HG03196 (cell line): ENCODE measurements at regions not wholly inside any gene's neighbourhood (a gene's known extent, or its start where the extent isn't known, plus 50 kb on each side); places are given as distances from the start of the nearest gene placed in this dataset.

Experiments
- ATAC-seq: cut with Tn5 transposase; IDR thresholded peaks from one replicate; pipeline ENCODE4 v1.9.1; 2021; ENCODE audit not compliant: unreplicated experiment

DNA sequence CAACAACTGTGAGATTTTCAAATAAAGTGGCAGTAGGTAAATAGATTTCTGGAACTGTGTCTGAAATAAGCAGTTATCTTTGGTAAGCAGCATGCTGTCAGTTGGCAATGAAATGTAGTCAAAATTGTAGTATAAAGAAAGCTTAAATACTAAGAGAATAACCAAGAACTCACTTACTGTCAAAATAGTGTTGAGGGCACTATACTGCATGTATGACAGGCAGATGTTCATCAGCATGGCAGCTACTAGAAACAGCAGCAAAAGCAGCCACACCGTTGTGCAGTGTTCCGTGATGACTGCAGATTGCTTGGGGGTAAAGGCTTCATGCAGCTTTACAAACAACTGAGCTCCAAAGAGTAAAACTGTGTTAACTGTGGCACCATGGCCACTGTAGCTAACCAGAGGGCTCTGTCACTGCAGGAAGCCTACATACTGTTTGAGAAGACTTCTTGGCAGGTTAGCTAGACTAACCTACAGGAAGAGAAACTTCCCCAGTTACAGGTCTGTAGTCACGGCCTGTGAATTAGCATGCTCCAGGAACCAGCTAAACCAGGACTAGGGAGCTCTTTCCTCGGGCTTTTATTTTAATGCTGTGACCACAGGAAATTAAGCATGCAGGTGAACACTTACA is 459.7 kb downstream of the TBL1XR1 start:
- no peak for ATAC-seq

DNA sequence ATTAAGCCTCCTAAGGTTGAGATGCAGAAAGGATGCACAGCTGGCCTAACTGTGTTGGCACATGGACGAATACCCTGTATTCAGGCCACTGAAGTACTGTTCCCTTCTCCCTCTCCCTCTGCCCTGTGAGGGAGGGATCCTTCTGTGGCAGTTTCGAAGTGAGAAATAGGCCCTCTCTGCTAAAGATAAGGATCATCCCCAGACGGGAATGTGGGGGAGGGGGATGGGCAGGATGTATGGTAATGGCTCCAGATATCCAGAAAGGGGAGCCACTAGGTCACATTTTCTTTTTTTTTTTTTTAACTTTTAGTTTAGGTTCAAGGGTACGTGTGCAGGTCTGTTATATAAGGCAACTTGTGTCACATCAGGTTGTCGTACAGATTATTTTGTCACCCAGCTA is 463.1 kb downstream of the TBL1XR1 start:
- no peak for ATAC-seq

DNA sequence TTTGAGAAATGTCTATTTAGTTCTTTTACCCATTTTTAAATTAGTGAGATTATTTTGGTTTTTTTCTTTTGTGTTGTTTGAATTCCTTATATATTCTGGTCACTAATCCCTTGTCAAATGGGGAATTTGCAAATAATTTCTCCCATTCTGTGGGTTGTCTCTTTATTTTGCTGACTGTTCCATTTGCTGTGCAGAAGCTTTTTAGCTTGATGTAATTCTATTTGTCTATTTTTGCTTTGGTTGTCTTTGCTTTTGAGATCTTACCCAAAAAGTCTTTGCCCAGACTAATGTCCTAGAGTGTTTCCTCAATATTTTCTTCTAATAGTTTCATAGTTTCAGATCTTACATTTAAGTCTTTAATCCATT is 472.9 kb downstream of the TBL1XR1 start:
- no peak for ATAC-seq

DNA sequence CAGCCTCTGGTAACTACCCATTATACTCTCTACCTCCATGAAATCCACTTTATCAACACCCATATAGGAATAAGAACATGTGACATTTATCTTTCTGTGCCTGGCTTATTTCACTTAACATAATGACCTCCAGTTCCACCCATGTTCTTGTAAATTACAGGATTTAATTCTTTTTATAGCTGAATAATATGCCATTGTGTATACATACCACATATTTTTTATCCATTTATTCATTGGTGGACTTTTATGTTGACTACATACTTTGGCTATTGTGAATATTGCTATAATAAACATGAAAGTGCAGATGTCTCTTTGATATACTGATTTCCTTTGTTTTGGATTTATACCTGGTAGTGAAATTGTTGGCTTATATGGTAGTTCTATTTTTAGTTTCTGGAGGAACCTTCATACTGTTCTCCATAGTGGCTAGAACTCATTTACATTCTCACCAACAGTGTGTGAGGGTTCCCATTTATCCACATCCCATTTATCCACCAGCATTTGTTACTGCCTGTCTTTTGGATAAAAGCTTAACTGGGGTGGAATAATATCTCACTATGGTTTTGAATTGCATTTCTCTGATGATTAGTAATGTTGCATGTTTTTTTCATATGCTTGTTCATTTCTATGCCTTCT is 473.4 kb downstream of the TBL1XR1 start:
- no peak for ATAC-seq

DNA sequence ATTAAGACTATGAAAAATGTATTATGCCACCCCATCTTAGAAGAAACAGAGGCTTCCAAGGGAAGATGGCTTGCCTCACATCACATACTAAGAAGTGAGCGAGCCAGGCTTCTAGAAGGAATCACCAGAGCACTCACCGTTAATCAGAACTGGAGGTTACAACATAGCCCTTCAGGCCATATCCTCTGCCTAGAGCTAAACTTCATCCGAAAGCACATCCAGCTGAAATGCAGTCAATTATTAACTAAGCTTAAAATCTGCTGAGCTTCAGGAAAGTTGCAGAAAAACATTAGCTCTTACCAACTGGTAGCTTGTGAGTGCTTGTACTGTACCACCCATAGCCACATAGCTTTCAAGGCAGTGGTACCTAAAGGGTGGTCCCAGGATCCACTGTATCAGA is 483.2 kb downstream of the TBL1XR1 start:
- no peak for ATAC-seq

DNA sequence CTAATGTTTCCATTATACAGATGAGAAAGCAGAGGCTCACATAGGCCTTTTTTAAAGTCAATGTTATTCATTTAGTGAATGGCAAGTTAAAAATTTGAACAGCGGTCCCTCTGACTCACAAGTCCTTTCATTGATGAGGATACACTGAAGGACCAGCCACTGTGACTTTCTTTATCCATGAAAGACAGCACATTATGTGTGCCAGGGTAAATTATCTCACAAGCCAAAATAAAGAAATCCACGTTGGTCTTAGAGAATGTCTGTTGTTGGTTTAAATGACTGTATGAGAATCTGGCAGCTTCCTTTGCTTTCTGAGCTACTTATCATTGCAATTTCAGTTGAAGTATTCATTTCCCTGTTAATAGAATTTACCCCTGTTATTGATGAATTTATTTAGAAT is 485.1 kb downstream of the TBL1XR1 start:
- no peak for ATAC-seq

DNA sequence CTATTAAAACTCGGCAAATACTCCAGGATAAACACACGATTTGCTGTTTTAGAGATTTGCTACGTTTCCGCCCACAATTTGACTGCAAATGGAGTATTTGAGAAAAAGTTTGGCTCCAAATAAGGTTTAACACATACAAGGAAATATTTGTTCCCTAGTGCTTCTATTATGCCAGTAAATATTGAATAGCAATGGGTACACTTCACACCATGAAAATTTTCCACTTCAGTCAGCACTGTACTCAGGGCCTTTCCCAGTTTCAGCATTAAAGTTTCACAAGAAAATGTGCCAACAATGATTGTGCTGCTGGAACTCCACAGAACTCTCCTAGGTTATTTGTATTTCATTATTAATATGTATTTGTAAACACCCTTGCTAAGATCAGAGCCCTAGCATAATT is 498.0 kb downstream of the TBL1XR1 start:
- ATAC-seq: no peak

DNA sequence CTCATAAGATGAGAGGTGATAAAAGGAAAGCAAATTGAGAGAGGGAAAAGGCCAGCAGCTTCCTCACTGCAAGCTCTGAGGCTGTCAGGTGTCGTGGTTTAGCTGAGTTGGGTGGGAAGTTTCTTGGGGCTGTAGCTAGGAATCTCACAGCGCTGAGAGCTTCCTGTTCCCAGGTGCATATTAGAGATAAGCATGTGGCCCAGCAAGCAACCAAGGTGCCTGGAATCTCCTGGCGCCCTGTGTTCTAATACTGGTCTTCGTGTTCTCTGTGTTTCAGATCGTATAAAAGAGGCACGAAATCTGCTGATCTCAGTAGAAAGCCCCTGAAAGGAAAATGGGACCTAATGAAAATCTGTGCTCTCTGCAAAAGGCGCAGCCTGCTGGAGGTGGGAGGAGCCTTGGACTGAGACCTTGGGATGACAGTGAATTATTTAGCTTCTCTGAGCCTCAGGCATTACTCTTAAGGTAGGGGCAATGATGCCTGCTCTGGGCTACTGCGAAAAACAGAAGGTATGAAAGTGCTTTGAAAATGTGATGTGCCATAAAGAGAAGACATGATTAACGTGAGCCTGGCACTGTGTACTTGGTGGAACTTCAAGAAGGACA is 499.9 kb downstream of the TBL1XR1 start:
- ATAC-seq: no peak

DNA sequence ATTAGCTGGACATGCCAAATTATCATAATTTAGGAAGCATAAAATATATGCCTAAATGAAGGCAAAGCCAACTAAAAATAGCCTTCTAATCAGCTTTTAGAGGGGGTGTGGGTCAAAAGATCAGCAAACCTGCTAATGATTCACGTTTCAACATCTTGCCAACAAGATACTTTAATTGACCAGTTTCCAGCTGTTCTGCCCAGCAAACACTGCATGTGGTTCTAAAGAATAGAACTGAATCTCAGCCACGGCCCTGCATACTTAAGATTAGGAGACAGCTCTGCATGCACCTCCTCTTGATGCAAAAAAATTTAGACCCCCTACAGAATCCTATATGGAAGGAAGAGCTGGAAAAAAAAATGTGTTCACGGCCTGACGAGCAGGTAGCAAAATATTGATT is 500.5 kb downstream of the TBL1XR1 start:
- ATAC-seq: no peak

DNA sequence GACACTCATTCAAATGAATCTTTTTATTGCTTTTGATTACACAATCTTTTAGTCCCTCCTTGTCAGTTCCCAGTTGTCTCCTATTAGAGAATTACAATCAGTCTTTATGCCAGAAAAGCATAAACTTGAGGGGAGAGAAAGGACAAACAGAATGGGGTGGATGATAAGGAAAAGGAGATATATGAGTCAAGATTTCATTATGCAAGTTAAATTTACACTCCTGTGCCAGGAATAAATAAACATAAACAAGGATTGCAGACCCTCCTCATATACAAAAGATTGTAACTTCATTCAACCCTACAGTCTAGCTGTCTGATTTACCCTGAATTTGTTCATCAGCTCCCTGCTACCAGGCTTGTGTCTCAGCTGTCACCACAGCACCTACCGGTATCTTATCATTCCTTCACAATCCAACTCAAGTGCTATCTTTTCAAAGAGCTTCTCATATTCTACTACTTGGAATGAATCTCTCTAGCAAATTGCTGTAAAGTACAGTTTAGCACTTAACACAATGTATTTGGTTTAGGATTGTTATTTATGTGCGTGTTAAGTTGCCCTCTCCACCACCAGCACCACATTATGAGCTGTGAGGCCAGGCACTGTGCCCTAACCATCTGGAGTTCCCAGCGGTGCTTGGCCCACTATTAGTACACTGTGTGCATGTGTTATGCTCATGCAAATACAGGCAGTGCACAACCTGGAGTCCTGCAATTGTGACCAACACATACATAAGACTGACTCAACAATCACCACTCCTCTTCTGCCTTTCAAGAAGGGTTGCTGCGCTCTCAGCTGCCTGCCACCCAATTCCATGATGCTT is 504.1 kb downstream of the TBL1XR1 start:
- ATAC-seq: no peak

DNA sequence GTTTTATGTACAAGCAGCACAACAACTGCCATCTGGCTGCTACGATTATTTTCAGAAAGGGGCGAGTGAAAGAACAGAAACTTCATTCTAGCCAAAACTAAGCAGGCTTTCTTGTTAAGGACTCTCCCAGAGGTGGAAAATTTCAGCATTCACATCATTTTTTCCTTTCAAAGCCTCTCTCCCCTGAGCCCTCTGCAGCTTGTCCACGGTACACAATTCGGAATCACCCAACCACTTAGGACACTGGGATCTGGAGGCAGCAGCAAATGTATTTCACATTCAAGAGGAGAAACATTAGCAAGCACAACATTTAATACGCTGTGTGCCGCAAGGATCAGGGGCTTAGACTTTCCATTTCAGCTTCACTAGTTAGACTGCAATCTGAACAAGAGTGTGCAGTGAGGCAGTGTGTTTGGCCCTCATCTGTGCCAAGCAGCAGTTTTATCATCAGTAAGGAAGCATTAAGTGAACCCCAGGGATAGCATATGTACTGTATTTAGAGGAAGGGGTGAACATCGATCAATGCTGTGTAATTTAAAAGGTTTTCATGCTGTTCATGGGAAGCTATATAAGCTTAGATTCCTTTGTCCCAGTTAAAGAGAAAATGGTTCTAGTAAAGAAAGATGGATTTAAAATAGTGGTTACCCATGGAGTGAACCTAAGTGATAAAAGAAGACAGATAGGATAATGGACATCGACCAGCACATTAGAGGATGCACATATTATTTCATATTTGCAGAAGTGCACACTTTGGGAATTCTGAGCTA is 504.9 kb downstream of the TBL1XR1 start:
- no peak for ATAC-seq

DNA sequence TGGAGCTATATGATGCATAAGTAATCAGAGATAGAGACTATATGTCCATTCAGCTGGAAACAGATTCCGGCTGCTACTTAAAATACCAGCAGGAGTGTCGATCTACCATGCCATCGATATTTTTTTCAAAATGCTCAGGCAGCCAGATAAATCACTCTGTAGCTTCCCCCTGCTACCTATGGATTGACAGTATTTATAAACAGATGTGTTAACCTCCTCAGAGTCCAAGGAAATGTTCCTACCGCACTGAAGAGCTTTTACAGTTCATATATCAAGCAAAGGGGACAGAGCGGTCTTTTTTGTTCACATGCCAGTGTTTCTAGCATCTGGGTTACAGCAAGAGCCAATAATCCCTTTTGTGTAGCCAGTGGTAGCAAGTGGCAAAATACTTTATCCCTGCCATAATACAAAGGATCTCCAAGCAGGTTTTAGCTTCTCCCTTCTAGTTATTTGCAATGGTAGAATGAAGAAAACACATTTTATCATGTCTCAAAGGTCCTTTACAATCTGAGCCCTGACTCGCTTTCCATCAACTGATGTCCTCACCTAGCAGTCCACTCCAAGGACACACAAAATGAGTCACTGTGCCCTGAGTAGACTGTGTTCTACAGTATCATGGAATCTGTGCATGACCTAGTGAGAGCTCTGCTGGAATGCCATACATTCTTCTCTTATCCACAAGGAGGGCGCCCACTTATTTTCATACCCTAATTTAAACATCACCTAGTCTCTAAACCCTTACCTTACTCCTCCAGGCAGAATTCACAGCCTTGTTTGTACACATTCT is 507.0 kb downstream of the TBL1XR1 start:
- ATAC-seq: no peak

DNA sequence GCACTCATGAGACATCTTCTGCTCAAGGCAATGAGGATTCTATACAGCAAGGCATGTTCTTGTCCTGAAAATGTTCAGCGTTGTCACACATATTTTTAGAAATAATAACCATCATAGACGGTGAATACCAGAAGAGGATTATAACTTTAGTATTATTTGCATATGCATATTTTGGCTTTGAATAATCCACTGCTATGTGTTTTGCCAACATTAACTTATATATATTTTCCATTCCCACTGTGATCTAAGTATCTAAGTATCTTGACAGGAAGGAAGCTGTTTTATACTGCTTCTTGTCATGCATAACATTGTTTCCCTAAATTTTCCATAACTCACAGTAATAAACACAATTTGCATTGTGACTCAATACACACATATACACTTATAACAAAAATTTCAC is 509.5 kb downstream of the TBL1XR1 start:
- no peak for ATAC-seq

DNA sequence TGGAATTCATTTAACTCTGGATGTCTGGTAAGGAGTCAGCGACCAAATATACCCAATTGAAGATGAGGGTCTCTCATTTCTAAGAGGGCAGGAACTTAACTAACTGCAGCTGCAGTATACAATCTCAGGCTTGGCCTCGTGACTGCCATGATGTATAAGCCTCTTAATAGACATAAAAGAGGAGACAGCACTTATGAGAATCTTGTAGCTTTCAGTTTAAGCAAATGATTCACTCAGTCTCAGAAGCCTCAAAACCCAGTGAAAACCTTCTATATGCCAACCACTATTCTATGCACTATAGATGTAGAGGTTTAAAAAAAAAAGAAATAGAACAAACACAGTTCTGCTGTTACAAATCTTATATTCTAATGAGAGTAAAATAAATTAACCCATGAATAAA is 513.9 kb downstream of the TBL1XR1 start:
- no peak for ATAC-seq

DNA sequence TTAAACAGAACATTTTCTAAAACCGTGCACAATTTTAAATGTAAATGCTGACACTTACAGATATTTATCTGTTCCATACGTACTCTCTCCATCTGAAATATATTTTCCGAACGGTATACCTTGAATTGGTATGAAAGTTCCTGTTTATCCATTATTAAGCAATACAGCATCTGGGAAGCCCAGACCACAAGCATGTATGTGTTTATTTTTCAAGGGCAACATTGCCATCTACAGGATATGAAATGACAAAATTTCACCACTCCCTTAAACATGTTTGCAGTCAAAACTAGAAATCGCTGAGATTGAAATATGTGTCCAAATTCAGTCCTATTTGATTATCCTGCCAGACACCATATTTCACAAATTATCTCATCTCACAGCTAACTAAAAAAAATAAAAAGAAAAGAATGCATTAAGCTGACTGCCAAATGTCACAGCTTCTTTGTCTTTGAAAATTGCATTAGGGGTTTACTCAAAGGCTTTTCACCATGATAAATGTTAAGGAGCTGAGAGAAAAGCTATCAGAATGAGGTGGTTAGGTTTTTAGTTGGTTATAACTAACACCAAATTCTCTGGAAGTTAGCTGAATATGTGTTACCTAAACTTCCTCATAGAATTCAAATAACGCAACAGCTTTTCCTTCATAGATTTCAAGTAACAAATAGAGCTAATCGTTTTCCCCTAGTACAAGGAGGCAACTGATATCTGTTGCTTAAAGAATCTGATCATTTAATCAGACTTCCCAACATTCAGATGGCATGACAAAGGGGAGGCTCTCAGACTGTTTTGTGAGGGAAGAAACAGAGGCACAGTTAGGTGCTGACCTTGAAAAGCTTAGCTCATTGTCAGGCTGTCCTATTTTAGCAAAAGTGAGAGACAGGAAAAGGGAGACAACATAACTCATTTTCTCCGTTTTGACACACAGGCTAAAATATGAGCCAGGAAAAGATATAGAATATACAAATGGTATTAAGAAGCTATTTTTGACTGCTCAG is 533.1 kb downstream of the TBL1XR1 start:
- no peak for ATAC-seq

DNA sequence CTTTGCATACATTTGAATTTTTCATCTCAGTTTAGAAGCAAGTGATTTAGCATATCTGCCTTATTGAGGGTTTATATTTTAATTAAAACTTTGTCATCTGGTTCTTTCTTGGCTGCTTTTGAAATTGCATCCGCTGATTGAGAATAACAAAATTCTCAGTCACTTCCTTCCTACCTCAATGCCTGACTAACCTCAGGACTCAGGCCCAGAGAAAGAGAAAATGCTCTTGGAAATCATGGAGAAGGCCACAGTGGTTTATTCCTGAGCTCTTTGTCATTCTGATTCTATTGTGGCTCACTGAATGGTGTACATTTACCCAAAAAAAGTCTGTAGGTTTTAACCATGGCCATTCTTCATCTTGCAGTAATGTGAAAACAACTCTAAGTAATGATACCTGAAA is 533.9 kb downstream of the TBL1XR1 start:
- ATAC-seq: no peak

DNA sequence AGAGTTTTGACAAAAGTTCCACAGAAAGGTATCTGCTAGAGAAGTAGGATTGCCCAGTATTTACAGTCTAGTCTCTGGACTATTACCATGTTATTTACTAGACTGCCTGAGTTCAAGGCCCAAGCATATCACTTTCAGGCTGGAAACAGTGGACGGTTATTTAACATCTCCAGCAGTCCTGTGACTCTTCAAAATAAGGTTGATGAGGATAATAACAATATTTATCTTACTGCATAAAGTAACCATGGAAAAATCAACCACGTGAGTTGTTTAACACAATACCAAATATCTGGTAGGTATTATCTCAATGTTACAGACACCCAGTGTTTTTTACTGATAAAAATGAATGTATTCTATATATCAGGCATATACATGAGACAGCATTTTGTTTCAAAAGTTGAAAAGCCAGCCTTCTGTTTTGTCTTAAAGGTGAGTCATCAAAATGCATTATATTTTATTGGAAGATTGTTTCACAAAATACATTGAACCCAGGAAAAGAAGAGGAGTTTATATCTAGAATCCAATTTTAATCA is 535.8 kb downstream of the TBL1XR1 start:
- no peak for ATAC-seq

DNA sequence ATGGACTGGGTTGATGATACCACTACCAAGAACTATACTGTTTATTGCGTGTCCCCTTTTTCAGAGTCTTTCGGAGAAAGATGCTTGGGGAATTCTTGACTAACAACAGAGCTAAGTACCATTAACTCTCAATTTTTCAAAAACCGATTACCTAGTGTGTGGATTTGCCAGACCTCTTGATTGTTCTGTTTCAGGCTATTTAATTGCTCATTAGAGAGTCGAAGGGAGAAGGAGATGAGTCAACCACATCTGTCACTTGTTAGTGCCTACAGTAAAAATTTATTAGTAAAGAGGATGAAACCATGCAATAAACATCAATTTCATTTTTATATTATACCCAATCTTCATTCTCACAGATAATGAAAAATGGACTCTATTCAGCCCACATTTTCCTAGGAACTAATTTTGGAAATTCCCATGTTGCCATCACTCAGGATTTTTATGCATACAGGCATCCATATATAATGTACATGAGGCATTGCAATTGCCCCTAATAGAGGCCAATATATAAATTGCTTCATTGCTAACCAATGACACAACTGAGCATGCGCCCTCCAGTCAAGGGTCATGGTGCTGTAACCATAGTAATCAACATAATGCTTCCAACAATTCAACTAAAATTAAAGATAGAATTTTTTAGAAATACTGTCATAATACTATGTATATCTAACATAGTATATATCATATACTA is 541.7 kb downstream of the TBL1XR1 start:
- no peak for ATAC-seq
